ENCODE measurements at regions not wholly inside any gene's neighbourhood (a gene's known extent, or its start where the extent isn't known, plus 50 kb on each side); places are given as distances from the start of the nearest gene placed in this dataset.

- TF ChIP-seq CTCF (IDR thresholded peaks at IDR 0.05; ENCODE audit: low read depth, low read length) (no peak), EZH2phosphoT487 (IDR thresholded peaks at IDR 0.05; ENCODE audit: low read depth) (no peak)
Measured at GRCh38 chr19:31781542-31781941, 432.3 kb upstream of the TSHZ3 start.

Measured in OCI-LY3 (cell line).